Transverse colon (tissue), 4 donors: ENCODE measurements at regions not wholly inside any gene's neighbourhood (a gene's known extent, or its start where the extent isn't known, plus 50 kb on each side); places are given as distances from the start of the nearest gene placed in this dataset.

ENCODE experiments used
- DNase-seq: peaks from one replicate; pipeline ENCODE4 v3.0.0-alpha.2; 2019
- H3K27ac ChIP-seq, 4 donors: fragments of 200-600 bp; sonication (generic); 2 replicates each; pipeline ENCODE4 v1.5.1; 2016 to 2018; ENCODE audit warnings: inconsistent platforms in 4 of 4
- H3K27me3 ChIP-seq: fragments of 200-600 bp; sonication (generic); 2 replicates; pipeline ENCODE4 v1.5.1; 2017; ENCODE audit warnings: inconsistent platforms
- H3K36me3 ChIP-seq, 4 donors: fragments of 200-600 bp; sonication (generic); 2 replicates each; pipeline ENCODE4 v1.5.1; 2017 to 2019; ENCODE audit warnings: inconsistent platforms in 4 of 4
- H3K4me1 ChIP-seq, 4 donors: fragments of 200-600 bp; sonication (generic); 2 replicates each; pipeline ENCODE4 v1.5.1; 2017 to 2020; ENCODE audit warnings: inconsistent platforms in 4 of 4
- H3K4me3 ChIP-seq, 4 donors: fragments of 200-600 bp; sonication (generic); 1 replicate in 1 of 4; 2 replicates in 3 of 4; pipeline versions ENCODE4 v1.5.1 to v1.6.1; 2017 to 2019; ENCODE audit warnings: inconsistent platforms in 4 of 4
- H3K9me3 ChIP-seq, 2 donors: fragments of 200-600 bp; sonication (generic); 2 replicates each; pipeline ENCODE4 v1.5.1; 2017 to 2019; ENCODE audit warnings: inconsistent platforms in 2 of 2
- EP300 ChIP-seq: sonication (generic); formaldehyde crosslinking; IDR thresholded peaks from one replicate; pipeline ENCODE4 v1.6.1; 2017; ENCODE audit warnings: antibody characterized with exemption, low read depth
- POLR2A ChIP-seq: fragments of 450-650 bp; IDR thresholded peaks from one replicate; pipeline ENCODE4 v1.6.1; 2016; ENCODE audit warnings: antibody characterized with exemption, mild to moderate bottlenecking, moderate library complexity
- POLR2AphosphoS5 ChIP-seq, 3 donors: sonication (generic); formaldehyde crosslinking; IDR thresholded peaks; one replicate each; pipeline ENCODE4 v1.6.1; 2016; ENCODE audit warnings: antibody characterized with exemption in 3 of 3
- WGBS, 2 donors: methylation state at CpG; one replicate each; pipeline ENCODE4 v1.1.5; 2018; ENCODE audit warnings: low coverage in 1 of 2; 5-methylcytosine and 5-hydroxymethylcytosine counted together
- in situ Hi-C, 4 donors: fragments of 200-750 bp; cut with MboI; loops; one replicate each; pipeline versions ENCODE4 v1.15.0 to v1.15.1; 2017; ENCODE audit warnings: low sequenced_read_pairs in 3 of 4, low pct_ligation_motif_present in 1 of 4, low pct_unique_long_range_greater_than_20kb in 1 of 4
- intact Hi-C: fragments of 100-400 bp; cut with DNase I; formaldehyde crosslinking; loops from one replicate; pipeline ENCODE4 v1.15.1; 2023; ENCODE audit warnings: low total_unique reads
- TF ChIP-seq, protein P1 (sequence below), 5 experiments: fragments of 200-600 bp in 3 of 5; fragments of 450-650 bp in 2 of 5; sonication (generic) in 3 of 5; IDR thresholded peaks; 1 replicate in 2 of 5; 2 replicates in 3 of 5; pipeline ENCODE4 v1.5.1; 2016 to 2017; ENCODE audit warnings: antibody characterized with exemption in 5 of 5, inconsistent platforms in 3 of 5, mild to moderate bottlenecking in 2 of 5, moderate library complexity in 1 of 5

DNA sequence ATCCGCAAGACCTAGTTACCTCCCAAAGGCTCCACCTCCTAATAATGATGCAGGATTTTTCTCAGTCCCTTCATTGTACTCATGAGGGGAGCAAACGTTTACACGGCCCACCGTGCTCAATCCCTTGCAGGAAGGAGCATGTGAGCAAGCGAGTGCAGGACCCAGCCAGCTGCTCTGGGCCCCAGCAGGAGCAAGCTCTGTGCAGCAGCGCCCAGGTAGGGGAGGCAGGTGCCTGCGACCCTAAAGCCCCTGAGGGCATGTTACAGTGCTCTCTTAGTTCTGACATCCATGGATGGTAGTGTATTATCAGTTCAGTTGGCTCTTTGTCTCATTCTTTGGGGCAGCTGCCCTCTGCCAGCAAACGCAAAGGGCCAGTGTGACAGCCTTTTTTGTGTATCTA lies 143.4 kb downstream of the TBXT start:
- H3K27me3 ChIP-seq: no peaks in the 10 kb centered on the region
- H3K9me3 ChIP-seq: no peaks in the 10 kb centered on the region
- H3K4me3 ChIP-seq: no peak overlapping the region
- no peak for TF ChIP-seq POLR2A
- TF ChIP-seq POLR2AphosphoS5 (IDR thresholded peaks at IDR 0.05): no peak
- TF ChIP-seq, protein P1, sequence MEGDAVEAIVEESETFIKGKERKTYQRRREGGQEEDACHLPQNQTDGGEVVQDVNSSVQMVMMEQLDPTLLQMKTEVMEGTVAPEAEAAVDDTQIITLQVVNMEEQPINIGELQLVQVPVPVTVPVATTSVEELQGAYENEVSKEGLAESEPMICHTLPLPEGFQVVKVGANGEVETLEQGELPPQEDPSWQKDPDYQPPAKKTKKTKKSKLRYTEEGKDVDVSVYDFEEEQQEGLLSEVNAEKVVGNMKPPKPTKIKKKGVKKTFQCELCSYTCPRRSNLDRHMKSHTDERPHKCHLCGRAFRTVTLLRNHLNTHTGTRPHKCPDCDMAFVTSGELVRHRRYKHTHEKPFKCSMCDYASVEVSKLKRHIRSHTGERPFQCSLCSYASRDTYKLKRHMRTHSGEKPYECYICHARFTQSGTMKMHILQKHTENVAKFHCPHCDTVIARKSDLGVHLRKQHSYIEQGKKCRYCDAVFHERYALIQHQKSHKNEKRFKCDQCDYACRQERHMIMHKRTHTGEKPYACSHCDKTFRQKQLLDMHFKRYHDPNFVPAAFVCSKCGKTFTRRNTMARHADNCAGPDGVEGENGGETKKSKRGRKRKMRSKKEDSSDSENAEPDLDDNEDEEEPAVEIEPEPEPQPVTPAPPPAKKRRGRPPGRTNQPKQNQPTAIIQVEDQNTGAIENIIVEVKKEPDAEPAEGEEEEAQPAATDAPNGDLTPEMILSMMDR (IDR thresholded peaks at IDR 0.05): no peak
- no peak for TF ChIP-seq EP300
- H3K4me1 ChIP-seq: no peaks in the 10 kb centered on the region
- intact Hi-C loops: no loop called here
- no peak overlapping the region for H3K27ac ChIP-seq
- H3K36me3 ChIP-seq: no peaks in the 10 kb centered on the region
- 91 to 100% methylated on average over 1 to 7 of the region's 8 CpGs for WGBS, 2 donors
- in situ Hi-C loops: no loop called here
- no peak for DNase-seq

DNA sequence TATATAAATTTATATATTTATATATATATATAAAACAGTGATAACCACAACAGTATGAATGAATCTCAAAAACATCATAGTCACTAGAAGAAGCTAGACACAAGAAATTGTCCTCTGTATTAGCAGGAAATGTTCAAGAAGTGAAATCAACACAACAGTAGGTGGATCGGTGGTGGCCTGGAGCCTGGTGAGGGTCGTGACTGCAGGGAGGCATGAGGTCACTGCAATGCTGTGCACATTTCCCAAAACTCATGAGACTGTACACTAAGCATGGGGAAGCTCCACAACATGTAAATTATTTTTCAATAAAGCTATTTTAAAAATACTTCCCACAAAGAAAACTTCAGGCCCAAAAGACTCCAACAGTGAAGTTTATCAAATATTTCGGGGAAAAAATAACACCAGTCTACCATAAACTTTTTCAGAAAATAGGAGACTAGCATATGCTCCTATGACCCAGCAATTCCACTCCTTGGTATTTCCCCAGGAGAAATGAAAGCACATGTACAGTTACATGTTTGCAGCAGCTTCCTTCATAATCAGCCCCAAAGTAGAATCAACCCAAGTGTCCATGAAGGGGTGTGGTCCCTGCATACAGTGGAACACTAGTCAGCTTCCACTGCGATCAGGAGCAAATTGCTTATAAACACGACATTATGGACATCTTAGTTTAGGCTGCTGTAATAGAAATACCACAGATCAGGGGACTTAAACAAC lies 144.2 kb downstream of the TBXT start:
- in situ Hi-C loops: no loop called here
- Histone ChIP-seq H3K4me3 (no peak overlapping the region), H3K27ac (no peak overlapping the region), H3K9me3 (no peaks in the 10 kb centered on the region), H3K27me3 (no peaks in the 10 kb centered on the region), H3K4me1 (no peaks in the 10 kb centered on the region), H3K36me3 (no peaks in the 10 kb centered on the region)
- whole genome bisulfite sequencing, 2 donors: 85 to 93% methylated on average over 5 of the region's 5 CpGs
- no peak for DNase-seq
- intact Hi-C loops: no loop called here
- TF ChIP-seq POLR2A (no peak), POLR2AphosphoS5 (IDR thresholded peaks at IDR 0.05) (no peak), EP300 (no peak)
- TF ChIP-seq, protein P1 (IDR thresholded peaks at IDR 0.05): no peak

DNA sequence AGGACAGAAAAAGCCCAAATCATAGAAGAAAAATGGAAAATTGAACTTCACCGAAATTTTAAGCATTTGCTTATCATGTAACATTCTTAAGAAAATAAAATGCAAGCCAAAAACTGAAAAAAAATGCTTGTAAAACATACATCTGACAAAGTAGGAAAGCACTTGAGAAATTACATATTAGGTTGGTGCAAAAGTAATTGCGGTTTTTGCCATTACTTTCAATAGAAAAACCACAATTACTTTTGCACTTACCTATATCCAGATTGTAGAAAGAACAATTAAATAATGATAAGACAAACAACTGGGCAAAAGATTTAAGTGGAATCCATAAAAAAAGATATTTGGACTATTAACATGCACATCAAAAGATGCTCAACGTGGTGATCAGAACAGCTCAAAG lies 146.2 kb downstream of the TBXT start:
- TF ChIP-seq, protein P1 (IDR thresholded peaks at IDR 0.05): no peak
- TF ChIP-seq POLR2A: no peak
- intact Hi-C loops: no loop called here
- Histone ChIP-seq H3K27me3 (no peaks in the 10 kb centered on the region), H3K9me3 (peaks cover 0 to 13% of the 10 kb centered on the region in 2 donors), H3K36me3 (no peaks in the 10 kb centered on the region), H3K27ac (no peak overlapping the region), H3K4me1 (no peaks in the 10 kb centered on the region), H3K4me3 (no peak overlapping the region)
- in situ Hi-C loops: no loop called here
- no peak for DNase-seq
- 79 to 89% methylated on average over 3 of the region's 3 CpGs for WGBS, 2 donors

DNA sequence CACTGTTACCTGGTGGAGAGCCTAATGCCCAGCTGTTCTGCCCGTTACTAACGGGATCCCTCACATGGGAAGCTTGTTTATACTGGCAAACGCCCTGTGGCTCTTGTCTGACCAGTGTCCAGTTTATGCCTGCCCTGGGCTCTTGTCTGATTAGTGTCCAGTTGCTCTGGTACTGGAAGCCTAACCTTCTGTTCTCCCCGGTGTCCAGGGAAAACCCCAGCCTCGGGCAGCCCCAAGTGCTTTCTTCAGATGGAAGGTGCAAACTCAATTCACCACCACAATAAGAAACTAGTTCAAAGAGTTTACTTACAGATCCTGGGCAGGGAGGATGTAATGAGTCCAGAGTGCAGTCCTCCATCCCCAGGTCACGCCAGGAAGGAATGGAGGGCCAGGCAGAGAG lies 148.4 kb downstream of the TBXT start:
- intact Hi-C loops (no loop called here), in situ Hi-C loops (no loop called here)
- WGBS, 2 donors: 54 to 60% methylated on average over 5 to 6 of the region's 6 CpGs

More for the DNA sequence above, 148.4 kb downstream of the TBXT start:
- H3K27me3 ChIP-seq: no peaks in the 10 kb centered on the region
- H3K36me3 ChIP-seq: no peaks in the 10 kb centered on the region
- TF ChIP-seq POLR2AphosphoS5 (IDR thresholded peaks at IDR 0.05) (no peak), EP300 (no peak), POLR2A (no peak)
- TF ChIP-seq, protein P1 (IDR thresholded peaks at IDR 0.05): no peak
- H3K4me3 ChIP-seq: no peak overlapping the region
- no peak overlapping the region for H3K27ac ChIP-seq
- peaks cover 0 to 13% of the 10 kb centered on the region in 2 donors for H3K9me3 ChIP-seq
- no peaks in the 10 kb centered on the region for H3K4me1 ChIP-seq
- DNase-seq: no peak
